B cell (primary cell): ENCODE measurements at regions not wholly inside any gene's neighbourhood (a gene's known extent, or its start where the extent isn't known, plus 50 kb on each side); places are given as distances from the start of the nearest gene placed in this dataset.

ENCODE experiments used
- ATAC-seq: fragments of 200-7000 bp; cut with Tn5 transposase; one replicate; pipeline ENCODE4 v1.10.0; 2021; ENCODE audit warnings: low read depth, mild to moderate bottlenecking, moderate number of reproducible peaks, moderate library complexity
- CTCF ChIA-PET: fragments of 350-600 bp; sonication (Branson Sonifier 250); formaldehyde crosslinking; loops from one replicate; lab custom pipeline; 2021; ENCODE audit warnings: antibody characterized with exemption, inconsistent platforms; lab: Charles Lee
- POLR2A ChIA-PET: fragments of 350-600 bp; sonication (Branson Sonifier 250); formaldehyde crosslinking; loops from one replicate; lab custom pipeline; 2021; ENCODE audit warnings: antibody characterized with exemption; lab: Charles Lee
- DNase-seq: peaks from one replicate; pipeline ENCODE4 v3.0.0; 2013
- H2AFZ ChIP-seq: 2 replicates; pipeline ENCODE4 v1.6.1; 2012; ENCODE audit warnings: mild to moderate bottlenecking, low read depth, low read length; ENCODE audit not compliant: insufficient read depth, poor library complexity, severe bottlenecking
- H3K27ac ChIP-seq, 2 donors: 1 replicate in 1 of 2; 2 replicates in 1 of 2; pipeline ENCODE4 v1.5.1; 2012 to 2013; ENCODE audit warnings: low read length in 2 of 2, mild to moderate bottlenecking in 2 of 2, moderate library complexity in 1 of 2
- H3K27me3 ChIP-seq, 4 experiments: fragments of 200-600 bp in 1 of 4; sonication (generic) in 1 of 4; replicated peaks in 1 of 4; 1 replicate in 2 of 4; 2 replicates in 2 of 4; pipeline versions ENCODE4 v1.6.1 to v1.7.0; 2013 to 2016; ENCODE audit warnings: low read length in 3 of 4, mild to moderate bottlenecking in 2 of 4, mixed read lengths in 1 of 4, moderate library complexity in 1 of 4; ENCODE audit not compliant: insufficient read depth in 4 of 4, control insufficient read depth in 3 of 4; ENCODE audit errors: control extremely low read depth in 1 of 4
- H3K36me3 ChIP-seq, 2 experiments: replicated peaks in 1 of 2; 1 replicate in 1 of 2; 2 replicates in 1 of 2; pipeline versions ENCODE4 v1.6.1 to v1.7.1; 2013; ENCODE audit warnings: low read length in 1 of 2; ENCODE audit not compliant: insufficient read depth in 2 of 2, control insufficient read depth in 1 of 2; ENCODE audit errors: control extremely low read depth in 1 of 2, extremely low read depth in 1 of 2
- H3K4me1 ChIP-seq, 2 donors: fragments of 200-600 bp in 1 of 2; sonication (generic) in 1 of 2; 1 replicate in 1 of 2; 2 replicates in 1 of 2; pipeline versions ENCODE4 v1.5.1 to v1.6.1; 2013 to 2017; ENCODE audit warnings: low read length in 2 of 2; ENCODE audit not compliant: control insufficient read depth in 2 of 2, insufficient read depth in 2 of 2
- H3K4me2 ChIP-seq: replicated peaks from 2 replicates; pipeline ENCODE3; 2012; ENCODE audit warnings: mild to moderate bottlenecking, low read depth, low read length; ENCODE audit not compliant: poor library complexity, severe bottlenecking
- H3K4me3 ChIP-seq, 5 experiments: fragments of 200-600 bp in 1 of 5; sonication (generic) in 1 of 5; 1 replicate in 3 of 5; 2 replicates in 2 of 5; pipeline versions ENCODE4 v1.5.1 to v1.7.0; 2011 to 2016; ENCODE audit warnings: low read length in 4 of 5, mild to moderate bottlenecking in 4 of 5, low read depth in 2 of 5, control low read depth in 1 of 5, moderate library complexity in 1 of 5; ENCODE audit not compliant: insufficient read depth in 1 of 5; ENCODE audit errors: control extremely low read depth in 1 of 5, extremely low read depth in 1 of 5
- H3K79me2 ChIP-seq: fragments of 200-600 bp; sonication (generic); one replicate; pipeline ENCODE4 v1.6.0; 2016; ENCODE audit warnings: low read length; ENCODE audit not compliant: control insufficient read depth, insufficient read depth
- H3K9ac ChIP-seq: fragments of 200-600 bp; sonication (generic); 2 replicates; pipeline ENCODE4 v1.6.1; 2017; ENCODE audit warnings: mild to moderate bottlenecking, low read length, moderate library complexity
- H3K9me3 ChIP-seq, 3 donors: one replicate each; pipeline versions ENCODE4 v1.6.1 to v1.7.1; 2013; ENCODE audit warnings: low read length in 2 of 3; ENCODE audit not compliant: control insufficient read depth in 2 of 3, insufficient read depth in 1 of 3; ENCODE audit errors: control extremely low read depth in 1 of 3
- H4K20me1 ChIP-seq: 2 replicates; pipeline ENCODE4 v1.6.0; 2012; ENCODE audit warnings: mild to moderate bottlenecking, low read length; ENCODE audit not compliant: insufficient read depth, control insufficient read depth, poor library complexity, severe bottlenecking
- H3K27ac Mint-ChIP-seq: one replicate; pipeline ENCODE4 v1.8.0; 2021; ENCODE audit warnings: mixed read lengths
- H3K27me3 Mint-ChIP-seq: one replicate; pipeline ENCODE4 v1.8.0; 2021; ENCODE audit warnings: mixed read lengths
- H3K4me1 Mint-ChIP-seq: one replicate; pipeline ENCODE4 v1.8.0; 2021; ENCODE audit warnings: mixed read lengths
- H3K4me3 Mint-ChIP-seq: one replicate; pipeline ENCODE4 v1.8.0; 2021; ENCODE audit warnings: mixed read lengths
- H3K9me3 Mint-ChIP-seq: one replicate; pipeline ENCODE4 v1.8.0; 2022; ENCODE audit warnings: mixed read lengths; ENCODE audit not compliant: insufficient read depth
- CTCF ChIP-seq: fragments of 200-600 bp; IDR thresholded peaks from one replicate; pipeline ENCODE4 v1.8.0; 2022; ENCODE audit warnings: antibody characterized with exemption, mild to moderate bottlenecking
- EZH2 ChIP-seq: IDR thresholded peaks from 2 replicates; pipeline ENCODE4 v1.6.1; 2012; ENCODE audit warnings: borderline replicate concordance, low read depth, mild to moderate bottlenecking, moderate library complexity, low read length; ENCODE audit not compliant: insufficient read depth, poor library complexity, severe bottlenecking
- WGBS: methylation state at CpG from one replicate; pipeline ENCODE4 v1.1.5; 2013; ENCODE audit warnings: missing lambda C conversion rate; ENCODE audit not compliant: insufficient coverage; 5-methylcytosine and 5-hydroxymethylcytosine counted together
- intact Hi-C: fragments of 100-400 bp; cut with micrococcal nuclease; formaldehyde crosslinking; loops from one replicate; pipeline ENCODE4 v1.10.0; 2022

DNA sequence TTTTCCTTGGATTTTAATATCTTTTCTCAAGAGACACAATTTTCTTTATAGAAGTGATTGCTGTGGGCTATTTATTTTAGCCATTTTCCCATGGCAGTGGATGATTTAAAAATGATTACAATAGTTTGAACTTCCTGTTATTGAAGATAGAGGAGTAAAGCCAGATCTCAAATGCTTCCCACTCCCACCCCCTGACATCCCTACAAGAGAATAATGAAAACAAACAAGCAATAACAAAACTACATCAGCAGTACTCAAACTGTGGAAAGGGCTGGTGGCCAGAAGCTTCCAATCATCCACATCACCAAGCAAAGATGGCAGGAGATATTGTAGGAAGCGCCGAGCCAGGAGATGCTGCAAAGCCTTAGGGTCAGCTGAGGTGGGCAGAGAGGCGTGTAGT is 831.1 kb upstream of the NR2F2 start:
- H3K9me3 Mint-ChIP-seq, result no peaks in the 10 kb centered on the region
- Histone ChIP-seq H3K27ac (no peak overlapping the region), H3K4me3 (no peak overlapping the region), H3K9ac (no peak overlapping the region), H3K36me3 (no peaks in the 10 kb centered on the region), H4K20me1 (no peaks in the 10 kb centered on the region), H3K9me3 (peaks cover 0 to 5% (median 0%) of the 10 kb centered on the region in 3 donors), H3K79me2 (no peaks in the 10 kb centered on the region), H3K4me1 (no peaks in the 10 kb centered on the region), H3K27me3 (no peaks in the 10 kb centered on the region), H3K4me2 (no peak overlapping the region), H2AFZ (no peak overlapping the region)
- no peak for TF ChIP-seq CTCF
- TF ChIP-seq EZH2, result no peak
- no peak overlapping the region for H3K4me3 Mint-ChIP-seq
- WGBS, result no CpG with 5 or more reads among the region's 3 CpGs
- no peaks in the 10 kb centered on the region for H3K27me3 Mint-ChIP-seq
- no peaks in the 10 kb centered on the region for H3K4me1 Mint-ChIP-seq
- no peak for DNase-seq
- no peak for ATAC-seq
- ChIA-PET POLR2A (no interaction called here), CTCF (no interaction called here)
- intact Hi-C loops, result no loop called here
- no peak overlapping the region for H3K27ac Mint-ChIP-seq

- H3K9ac ChIP-seq, result no peak overlapping the region
- Mint-ChIP-seq H3K4me3 (no peak overlapping the region), H3K4me1 (no peaks in the 10 kb centered on the region), H3K27ac (no peak overlapping the region), H3K27me3 (no peaks in the 10 kb centered on the region), H3K9me3 (no peaks in the 10 kb centered on the region)
- ChIA-PET POLR2A (no interaction called here), CTCF (no interaction called here)
- no peaks in the 10 kb centered on the region for H4K20me1 ChIP-seq
- no peaks in the 10 kb centered on the region for H3K9me3 ChIP-seq
- TF ChIP-seq EZH2 (no peak), CTCF (no peak)
- H3K4me2 ChIP-seq, result no peak overlapping the region
- H2AFZ ChIP-seq, result no peak overlapping the region
- ATAC-seq (no peak), DNase-seq (no peak)
- H3K36me3 ChIP-seq, result no peaks in the 10 kb centered on the region
- no peaks in the 10 kb centered on the region for H3K4me1 ChIP-seq
- no peak overlapping the region for H3K4me3 ChIP-seq
- no peaks in the 10 kb centered on the region for H3K79me2 ChIP-seq
- H3K27ac ChIP-seq, result no peak overlapping the region
- intact Hi-C loops, result no loop called here
- H3K27me3 ChIP-seq, result no peaks in the 10 kb centered on the region
Measured at GRCh38 chr15:95501865-95502264, 828.6 kb upstream of the NR2F2 start.
